GM12875 (cell line): ENCODE measurements at regions not wholly inside any gene's neighbourhood (a gene's known extent, or its start where the extent isn't known, plus 50 kb on each side); places are given as distances from the start of the nearest gene placed in this dataset.

Experiments used
- H3K4me3 ChIP-seq: one replicate; pipeline ENCODE4 v1.5.1; 2011; ENCODE audit warnings: low read depth, low read length, control low read depth
- TF ChIP-seq, protein P1 (sequence below): IDR thresholded peaks from 2 replicates; pipeline ENCODE4 v1.5.1; 2011; ENCODE audit warnings: low read depth, mild to moderate bottlenecking, control low read depth, inconsistent platforms, low read length, moderate library complexity, borderline replicate concordance; ENCODE audit not compliant: insufficient read depth

DNA sequence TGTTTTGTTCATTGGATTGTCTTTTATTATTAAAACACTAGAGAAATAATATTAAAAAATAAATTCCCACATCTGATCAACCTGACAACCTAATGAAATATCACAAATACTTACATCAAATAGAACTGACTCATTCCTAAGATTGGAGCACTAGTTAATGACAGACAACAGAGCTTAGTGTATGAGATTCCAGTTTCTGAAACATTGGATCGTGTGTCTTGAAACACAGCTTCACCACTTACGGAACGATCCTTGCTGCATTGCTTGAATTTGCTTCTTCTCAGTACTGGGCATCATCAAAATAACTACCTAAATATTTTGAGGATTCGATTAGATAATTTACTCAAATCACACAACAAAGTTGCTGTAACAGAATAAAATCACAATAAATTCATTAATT, 667.2 kb upstream of the CDH18 start:
- no peak overlapping the region for H3K4me3 ChIP-seq
- TF ChIP-seq, protein P1, sequence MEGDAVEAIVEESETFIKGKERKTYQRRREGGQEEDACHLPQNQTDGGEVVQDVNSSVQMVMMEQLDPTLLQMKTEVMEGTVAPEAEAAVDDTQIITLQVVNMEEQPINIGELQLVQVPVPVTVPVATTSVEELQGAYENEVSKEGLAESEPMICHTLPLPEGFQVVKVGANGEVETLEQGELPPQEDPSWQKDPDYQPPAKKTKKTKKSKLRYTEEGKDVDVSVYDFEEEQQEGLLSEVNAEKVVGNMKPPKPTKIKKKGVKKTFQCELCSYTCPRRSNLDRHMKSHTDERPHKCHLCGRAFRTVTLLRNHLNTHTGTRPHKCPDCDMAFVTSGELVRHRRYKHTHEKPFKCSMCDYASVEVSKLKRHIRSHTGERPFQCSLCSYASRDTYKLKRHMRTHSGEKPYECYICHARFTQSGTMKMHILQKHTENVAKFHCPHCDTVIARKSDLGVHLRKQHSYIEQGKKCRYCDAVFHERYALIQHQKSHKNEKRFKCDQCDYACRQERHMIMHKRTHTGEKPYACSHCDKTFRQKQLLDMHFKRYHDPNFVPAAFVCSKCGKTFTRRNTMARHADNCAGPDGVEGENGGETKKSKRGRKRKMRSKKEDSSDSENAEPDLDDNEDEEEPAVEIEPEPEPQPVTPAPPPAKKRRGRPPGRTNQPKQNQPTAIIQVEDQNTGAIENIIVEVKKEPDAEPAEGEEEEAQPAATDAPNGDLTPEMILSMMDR: no peak

DNA sequence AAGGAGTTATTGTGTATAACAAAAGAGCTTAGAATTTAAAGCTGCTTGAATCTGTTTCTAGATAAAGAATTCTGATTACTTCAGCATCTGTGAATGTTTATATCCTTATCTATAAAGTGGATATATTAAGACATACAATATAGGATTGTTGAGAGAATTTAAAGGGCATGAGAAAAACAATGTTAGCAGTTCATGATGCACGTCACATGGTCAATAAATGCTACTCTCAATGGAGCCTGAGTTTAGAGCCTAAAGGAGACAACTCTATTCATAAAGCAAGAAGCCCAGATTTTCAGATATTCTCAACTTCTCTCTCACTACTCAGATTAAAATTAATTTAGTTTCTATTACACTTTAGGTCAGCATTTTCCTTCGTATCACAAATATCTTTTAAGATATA, 666.7 kb upstream of the CDH18 start:
- H3K4me3 ChIP-seq: no peak overlapping the region
- TF ChIP-seq, protein P1: no peak

DNA sequence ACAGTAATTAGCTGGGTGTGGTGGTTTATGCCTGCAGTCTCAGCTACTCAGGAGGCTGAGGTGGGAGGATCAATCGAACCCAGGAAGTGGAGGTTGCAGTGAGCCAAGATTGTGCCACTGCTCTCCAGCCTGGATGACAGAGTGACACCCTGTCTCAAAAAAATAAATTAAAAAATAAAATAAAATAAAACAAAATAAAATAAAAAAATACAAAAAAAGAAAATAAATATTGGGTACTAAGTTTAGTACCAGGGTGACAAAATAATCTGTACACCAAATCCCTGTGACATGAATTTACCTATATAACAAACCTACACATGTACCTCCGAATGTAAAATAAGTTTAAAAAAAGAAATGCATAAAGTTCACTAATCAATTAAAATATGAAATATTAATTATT, 666.0 kb upstream of the CDH18 start:
- no peak overlapping the region for H3K4me3 ChIP-seq
- TF ChIP-seq, protein P1: no peak

DNA sequence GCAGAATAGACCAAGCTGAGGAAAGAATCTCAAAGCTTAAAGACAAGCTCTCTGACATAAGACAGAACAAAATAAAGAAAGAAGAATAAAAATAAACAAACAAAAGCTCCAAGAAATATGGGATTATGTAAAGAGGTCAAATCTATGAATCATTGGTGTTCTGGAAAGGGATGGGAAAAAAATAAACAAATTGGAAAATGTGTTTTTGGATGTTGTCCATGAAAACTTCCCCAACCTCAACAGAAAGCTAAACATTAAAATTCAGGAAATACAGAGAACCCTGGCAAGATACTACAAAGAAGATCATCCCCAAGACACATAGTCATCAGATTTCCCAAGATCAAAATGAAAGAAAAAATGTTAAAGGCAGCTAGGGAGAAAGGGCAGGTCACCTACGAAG, 662.0 kb upstream of the CDH18 start:
- no peak overlapping the region for H3K4me3 ChIP-seq
- TF ChIP-seq, protein P1: no peak

DNA sequence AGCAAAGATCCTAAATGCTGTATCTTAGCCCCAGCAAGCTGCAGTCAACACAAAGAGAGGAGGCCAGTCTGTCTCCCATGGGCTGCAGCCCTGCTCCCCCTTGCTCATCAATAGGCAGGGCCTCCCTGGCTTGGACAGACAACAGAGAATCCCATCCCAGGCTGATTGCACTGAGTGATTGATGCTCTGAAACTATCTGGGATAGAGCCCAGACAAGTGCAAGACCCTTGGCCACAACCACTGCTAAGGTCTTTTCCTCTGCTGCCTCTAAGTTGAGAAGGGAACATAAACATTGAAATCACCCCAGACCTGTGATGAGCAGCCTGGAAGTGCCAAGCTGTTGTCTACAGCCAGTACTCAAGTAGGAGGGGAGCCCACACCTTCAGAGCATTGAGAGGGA, 661.0 kb upstream of the CDH18 start:
- TF ChIP-seq, protein P1: no peak
- no peak overlapping the region for H3K4me3 ChIP-seq

DNA sequence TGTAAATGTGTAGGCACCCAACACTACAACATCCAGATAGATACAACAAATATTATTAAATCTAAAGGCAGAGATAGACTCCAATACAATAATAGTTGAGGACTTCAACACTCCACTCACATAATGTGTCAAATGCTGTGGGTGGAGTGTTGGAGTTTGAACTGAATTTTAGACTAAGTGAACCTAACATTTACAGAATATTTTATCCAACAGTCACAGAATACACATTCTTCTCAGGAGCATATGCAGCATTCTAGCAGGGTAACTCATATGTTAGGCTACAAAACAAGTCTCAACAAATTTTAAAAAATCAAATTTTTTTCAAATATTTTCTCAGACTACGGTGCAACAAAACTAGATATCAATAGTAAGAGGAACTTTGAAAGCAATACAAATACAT, 648.7 kb upstream of the CDH18 start:
- TF ChIP-seq, protein P1: no peak
- no peak overlapping the region for H3K4me3 ChIP-seq

DNA sequence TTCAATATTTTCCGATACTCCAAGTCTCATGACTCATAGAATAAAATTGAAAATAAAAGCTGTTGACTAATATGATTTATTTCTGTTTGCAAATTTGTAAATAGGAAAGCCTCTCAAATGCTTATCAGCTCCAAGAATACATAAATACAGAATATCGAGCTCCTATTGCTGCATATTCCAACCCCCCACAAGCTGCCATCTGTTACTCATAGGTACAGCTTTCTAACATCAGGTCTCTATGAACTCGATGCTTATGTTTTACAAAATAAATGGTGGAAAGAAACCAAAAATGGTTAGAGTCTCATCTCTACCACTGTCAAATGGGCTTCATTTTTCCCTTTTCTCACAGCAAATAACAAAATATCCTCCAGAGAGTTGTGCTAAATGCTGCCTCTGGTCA, 631.6 kb upstream of the CDH18 start:
- H3K4me3 ChIP-seq: no peak overlapping the region
- TF ChIP-seq, protein P1: no peak
